ENCODE measurements at regions not wholly inside any gene's neighbourhood (a gene's known extent, or its start where the extent isn't known, plus 50 kb on each side); places are given as distances from the start of the nearest gene placed in this dataset.

- H3K9me3 Mint-ChIP-seq = no peaks in the 10 kb centered on the region
- DNase-seq = no peak
- peaks cover 13% of the 10 kb centered on the region for H3K4me1 Mint-ChIP-seq
- no peak overlapping the region for H3K4me3 Mint-ChIP-seq
- no peaks in the 10 kb centered on the region for H3K27me3 Mint-ChIP-seq
- no peak for ATAC-seq
- no peak overlapping the region for H3K27ac Mint-ChIP-seq
Observed at GRCh38 chr10:4054656-4055435, 269.8 kb upstream of the KLF6 start.

- Mint-ChIP-seq H3K27me3 (no peaks in the 10 kb centered on the region), H3K4me3 (no peak overlapping the region), H3K4me1 (peaks cover 8% of the 10 kb centered on the region), H3K9me3 (no peaks in the 10 kb centered on the region), H3K27ac (no peak overlapping the region)
- ATAC-seq (no peak), DNase-seq (no peak)
Observed at GRCh38 chr10:4053940-4054339, 268.9 kb upstream of the KLF6 start.

DNA sequence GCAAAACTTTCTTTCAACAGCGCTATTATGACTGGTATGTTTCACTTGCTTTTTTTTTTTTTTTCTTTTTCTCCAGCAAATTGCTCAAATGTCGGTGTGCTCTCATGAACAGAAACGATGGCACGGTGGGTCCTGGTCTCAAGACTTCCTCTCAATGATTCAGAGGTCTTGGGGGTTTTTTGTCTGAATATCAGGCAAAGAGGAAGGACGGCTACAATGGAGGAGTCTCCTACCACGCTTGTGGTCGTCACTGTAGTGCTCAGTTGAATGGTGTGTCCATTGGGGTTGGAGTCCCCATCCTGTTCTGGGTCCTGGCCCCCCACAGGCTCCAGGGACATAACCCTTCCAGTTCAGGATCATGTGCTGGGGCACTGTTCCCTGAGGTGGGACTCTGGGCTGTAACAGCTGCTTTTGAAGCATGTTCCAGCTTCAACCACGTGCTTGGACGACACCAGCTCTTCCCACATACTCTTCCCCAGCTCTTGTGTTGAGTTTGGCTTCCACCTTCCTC, 266.7 kb upstream of the KLF6 start:
- H3K4me1 Mint-ChIP-seq = peaks cover 8% of the 10 kb centered on the region
- ATAC-seq (no peak), DNase-seq (no peak)
- peaks cover 8% of the 10 kb centered on the region for H3K27me3 Mint-ChIP-seq
- no peak overlapping the region for H3K27ac Mint-ChIP-seq
- no peaks in the 10 kb centered on the region for H3K9me3 Mint-ChIP-seq
- H3K4me3 Mint-ChIP-seq = no peak overlapping the region

DNA sequence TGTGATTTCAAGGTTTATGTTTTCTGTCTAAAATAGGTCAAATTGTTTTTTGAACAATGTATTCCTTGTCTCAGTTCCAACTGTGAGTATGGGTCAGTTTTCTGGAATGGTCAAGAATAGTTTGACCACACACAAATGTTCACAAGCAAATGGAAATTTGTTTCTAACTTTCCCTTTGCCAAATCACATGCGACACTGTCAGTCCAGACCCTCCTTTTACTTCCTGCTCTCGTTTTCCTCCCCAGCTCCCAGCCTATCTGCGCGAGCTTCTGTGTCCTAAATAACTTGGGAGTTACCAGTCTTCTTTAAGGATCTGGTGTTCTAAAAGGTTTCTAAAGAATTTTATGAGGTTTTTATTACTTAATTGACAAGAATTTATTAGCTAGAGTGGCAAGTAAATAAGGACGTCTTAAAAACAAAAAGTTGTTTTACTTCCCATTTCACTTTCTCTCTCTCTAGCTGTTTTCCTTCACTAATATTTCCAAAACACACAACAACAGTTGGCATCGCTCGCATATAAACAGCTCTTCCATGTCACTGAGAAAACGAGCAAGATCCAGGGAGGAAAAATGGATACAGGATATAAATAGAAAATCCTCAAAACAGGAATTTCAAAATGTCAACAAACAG, 266.1 kb upstream of the KLF6 start:
- Mint-ChIP-seq H3K4me1 (peaks cover 8% of the 10 kb centered on the region), H3K4me3 (no peak overlapping the region), H3K27ac (no peak overlapping the region), H3K27me3 (peaks cover 8% of the 10 kb centered on the region), H3K9me3 (no peaks in the 10 kb centered on the region)
- ATAC-seq (no peak), DNase-seq (no peak)

- DNase-seq = no peak
- H3K4me1 Mint-ChIP-seq = peaks cover 8% of the 10 kb centered on the region
- no peak overlapping the region for H3K4me3 Mint-ChIP-seq
- H3K9me3 Mint-ChIP-seq = no peaks in the 10 kb centered on the region
- H3K27ac Mint-ChIP-seq = no peak overlapping the region
- peaks cover 8% of the 10 kb centered on the region for H3K27me3 Mint-ChIP-seq
- ATAC-seq = no peak
Observed at GRCh38 chr10:4050061-4050460, 265.1 kb upstream of the KLF6 start.

DNA sequence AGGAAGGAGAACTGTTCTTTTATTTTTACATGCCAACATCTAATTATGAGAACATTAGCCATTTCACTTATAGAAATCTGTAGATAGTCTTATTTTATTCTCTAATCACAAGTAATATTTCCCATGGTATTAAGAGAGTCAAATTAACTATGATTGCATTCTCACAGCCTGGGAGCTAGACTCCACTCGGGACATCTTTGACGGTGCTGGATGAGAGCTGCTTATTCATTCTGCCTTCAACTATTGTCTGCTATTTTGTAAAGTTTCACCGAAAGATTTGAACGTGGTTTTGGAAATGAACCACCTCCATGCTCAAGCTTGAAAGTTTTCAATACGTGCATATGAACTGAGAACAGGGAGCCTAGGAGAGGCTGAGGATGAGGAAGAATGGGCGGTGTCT, 264.3 kb upstream of the KLF6 start:
- DNase-seq (no peak), ATAC-seq (no peak)
- Mint-ChIP-seq H3K4me3 (no peak overlapping the region), H3K9me3 (no peaks in the 10 kb centered on the region), H3K27ac (no peak overlapping the region), H3K4me1 (peaks cover 8% of the 10 kb centered on the region), H3K27me3 (peaks cover 14% of the 10 kb centered on the region)

GRCh38 chr10:4048236-4048864, 263.3 kb upstream of the KLF6 start:
- Mint-ChIP-seq H3K9me3 (no peaks in the 10 kb centered on the region), H3K27ac (peak overlapping the region in 1 of 2 donors; percentile 44), H3K27me3 (peaks cover 14% of the 10 kb centered on the region), H3K4me3 (no peak overlapping the region), H3K4me1 (peaks cover 8% of the 10 kb centered on the region)
- DNase-seq (no peak), ATAC-seq (no peak)

GRCh38 chr10:4046712-4047354, 261.8 kb upstream of the KLF6 start:
- Mint-ChIP-seq H3K27me3 (peaks cover 14% of the 10 kb centered on the region), H3K4me1 (peaks cover 6% of the 10 kb centered on the region), H3K4me3 (no peak overlapping the region), H3K27ac (no peak overlapping the region), H3K9me3 (peaks cover 11% of the 10 kb centered on the region in 2 donors)
- ATAC-seq (no peak), DNase-seq (no peak)

GRCh38 chr10:4046030-4046429, 261.0 kb upstream of the KLF6 start:
- H3K4me3 Mint-ChIP-seq = no peak overlapping the region
- H3K9me3 Mint-ChIP-seq = peaks cover 19% of the 10 kb centered on the region in 2 donors

DNA sequence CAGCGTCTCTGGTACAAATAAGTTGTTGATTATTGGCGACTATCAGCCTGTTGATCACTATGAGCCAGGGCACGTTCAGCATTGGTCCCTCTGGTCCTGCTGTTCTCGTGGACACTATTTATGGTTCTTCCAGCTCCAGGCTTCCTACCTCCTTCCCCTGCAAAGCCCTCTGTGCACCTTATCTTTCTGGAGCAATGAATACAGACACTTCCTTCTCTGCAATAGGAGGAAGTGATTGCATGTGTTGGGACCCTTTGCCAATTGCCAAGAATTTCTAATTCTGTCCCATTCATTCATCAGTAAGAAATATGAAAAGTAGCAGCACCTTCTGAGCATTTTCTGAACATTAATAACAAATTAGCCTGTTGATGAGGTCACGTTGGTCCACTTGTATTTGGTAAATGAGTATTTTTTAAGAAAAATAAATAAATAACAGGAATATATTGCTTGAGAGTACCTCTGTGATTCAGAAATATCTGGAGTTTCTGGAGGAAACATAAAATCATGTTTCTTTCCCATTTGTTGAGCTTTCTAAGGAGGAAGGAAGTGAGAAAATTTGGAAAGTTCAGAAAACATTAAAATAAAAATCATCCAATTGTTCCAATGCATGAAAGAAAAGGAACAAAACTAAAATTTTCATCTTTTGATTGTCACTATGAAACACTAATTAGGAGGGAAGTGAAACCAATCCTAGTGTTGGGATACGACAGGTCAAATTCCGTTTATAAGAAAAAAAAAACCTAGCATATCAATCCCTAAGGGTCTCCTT, 259.1 kb upstream of the KLF6 start:
- Mint-ChIP-seq H3K27ac (no peak overlapping the region), H3K4me1 (no peaks in the 10 kb centered on the region)
- no peak for ATAC-seq

More at GRCh38 chr10:4046030-4046429, 261.0 kb upstream of the KLF6 start:
- Mint-ChIP-seq H3K27ac (peak overlapping the region in 1 of 2 donors; percentile 27), H3K4me1 (no peaks in the 10 kb centered on the region), H3K27me3 (peaks cover 14% of the 10 kb centered on the region)
- ATAC-seq (no peak), DNase-seq (no peak)

GRCh38 chr10:4041635-4042034, 256.6 kb upstream of the KLF6 start:
- no peaks in the 10 kb centered on the region for H3K4me1 Mint-ChIP-seq
- H3K27ac Mint-ChIP-seq = no peak overlapping the region
- H3K4me3 Mint-ChIP-seq = no peak overlapping the region
- ATAC-seq (no peak), DNase-seq (no peak)
- peaks cover 7% of the 10 kb centered on the region for H3K27me3 Mint-ChIP-seq
- H3K9me3 Mint-ChIP-seq = peaks cover 25% of the 10 kb centered on the region in 2 donors

More for the DNA sequence above, 259.1 kb upstream of the KLF6 start:
- no peak for DNase-seq
- Mint-ChIP-seq H3K27me3 (peaks cover 14% of the 10 kb centered on the region), H3K9me3 (peaks cover 25% of the 10 kb centered on the region in 2 donors), H3K4me3 (no peak overlapping the region)

DNA sequence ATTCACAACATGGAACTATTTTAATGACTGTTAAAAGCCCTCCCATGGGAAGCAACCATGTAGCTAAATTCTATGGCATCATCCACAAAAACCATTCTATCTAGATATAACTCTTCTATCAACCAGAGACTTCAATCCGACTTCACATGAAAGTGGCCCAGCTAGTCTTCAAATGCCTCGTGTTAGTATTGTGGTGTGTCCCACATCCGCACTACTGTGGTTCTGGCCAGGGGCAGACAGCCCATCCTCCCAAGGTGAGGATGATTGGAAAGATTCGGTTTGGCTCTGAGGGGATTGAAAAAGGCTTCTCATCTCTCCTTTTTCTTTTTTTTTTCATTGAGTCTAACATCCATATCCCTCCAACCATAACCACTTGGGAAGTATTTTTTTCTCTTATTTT, 253.0 kb upstream of the KLF6 start:
- H3K4me1 Mint-ChIP-seq = peaks cover 28% of the 10 kb centered on the region
- no peak overlapping the region for H3K4me3 Mint-ChIP-seq
- H3K27me3 Mint-ChIP-seq = no peaks in the 10 kb centered on the region
- H3K27ac Mint-ChIP-seq = no peak overlapping the region
- ATAC-seq (no peak), DNase-seq (no peak)
- peaks cover 25% of the 10 kb centered on the region in 2 donors for H3K9me3 Mint-ChIP-seq

- DNase-seq (no peak), ATAC-seq (no peak)
- Mint-ChIP-seq H3K9me3 (peaks cover 1 to 2% of the 10 kb centered on the region in 2 donors), H3K27ac (no peak overlapping the region), H3K4me3 (peak overlapping the region; percentile 75 to 81), H3K4me1 (peaks cover 33% of the 10 kb centered on the region), H3K27me3 (no peaks in the 10 kb centered on the region)
Observed at GRCh38 chr10:4035599-4035945, 250.6 kb upstream of the KLF6 start.

- Mint-ChIP-seq H3K4me3 (peak overlapping the region; percentile 75 to 81), H3K4me1 (peaks cover 33% of the 10 kb centered on the region), H3K27ac (peak overlapping the region; percentile 94 to 95), H3K9me3 (no peaks in the 10 kb centered on the region), H3K27me3 (no peaks in the 10 kb centered on the region)
- ATAC-seq (peak; percentile 41), DNase-seq (peak in 1 of 2 donors; percentile 8)
Observed at GRCh38 chr10:4034907-4035598, 250.0 kb upstream of the KLF6 start.
